Neural cell (in vitro differentiated cells): ENCODE measurements at regions not wholly inside any gene's neighbourhood (a gene's known extent, or its start where the extent isn't known, plus 50 kb on each side); places are given as distances from the start of the nearest gene placed in this dataset.

Experiments used
- H2AFZ ChIP-seq: fragments of 200-600, 300-800 bp; sonication (generic), shearing (Covaris generic); 2 replicates; pipeline ENCODE4 v1.6.0; 2014; ENCODE audit warnings: low read depth, mild to moderate bottlenecking, antibody characterized with exemption, low read length, moderate library complexity
- H3F3A ChIP-seq: fragments of 200-600 bp; shearing (Covaris generic); 2 replicates; pipeline ENCODE4 v1.6.1; 2016; ENCODE audit warnings: mild to moderate bottlenecking, moderate library complexity, mixed read lengths, antibody characterized with exemption, low read length; ENCODE audit not compliant: insufficient read depth, poor library complexity, severe bottlenecking
- H3K27ac ChIP-seq: fragments of 200-600, 300-800 bp; sonication (generic), shearing (Covaris generic); 2 replicates; pipeline ENCODE4 v1.5.1; 2014; ENCODE audit warnings: mild to moderate bottlenecking, low read length, moderate library complexity
- H3K27me3 ChIP-seq: fragments of 300-800, 200-600 bp; sonication (generic), shearing (Covaris generic); 2 replicates; pipeline ENCODE4 v1.6.0; 2014; ENCODE audit warnings: mild to moderate bottlenecking, low read depth, low read length, moderate library complexity; ENCODE audit not compliant: insufficient read depth
- H3K36me3 ChIP-seq: fragments of 300-800, 200-600 bp; sonication (generic), shearing (Covaris generic); 2 replicates; pipeline ENCODE4 v1.5.1; 2014; ENCODE audit warnings: mild to moderate bottlenecking, antibody characterized with exemption, low read length, moderate library complexity; ENCODE audit not compliant: insufficient read depth
- H3K4me2 ChIP-seq: fragments of 300-800, 200-600 bp; sonication (generic), shearing (Covaris generic); 2 replicates; pipeline ENCODE4 v1.6.0; 2014; ENCODE audit warnings: mild to moderate bottlenecking, low read length
- H3K4me3 ChIP-seq: fragments of 300-800, 200-600 bp; sonication (generic), shearing (Covaris generic); 2 replicates; pipeline ENCODE4 v1.5.1; 2014; ENCODE audit warnings: mild to moderate bottlenecking, low read length, moderate library complexity
- H3K79me2 ChIP-seq: fragments of 200-600 bp; shearing (Covaris generic); replicated peaks from 2 replicates; pipeline ENCODE4 v1.6.0; 2014; ENCODE audit warnings: mild to moderate bottlenecking, low read length, moderate library complexity; ENCODE audit not compliant: insufficient read depth
- H3K9ac ChIP-seq: fragments of 300-800, 200-600 bp; sonication (generic), shearing (Covaris generic); 2 replicates; pipeline ENCODE4 v1.6.1; 2016; ENCODE audit warnings: mild to moderate bottlenecking, low read length, mixed read lengths
- H3K9me2 ChIP-seq: fragments of 200-600 bp; shearing (Covaris generic); 2 replicates; pipeline ENCODE4 v1.6.1; 2016; ENCODE audit warnings: mild to moderate bottlenecking, low read length, mixed read lengths; ENCODE audit not compliant: insufficient read depth
- H3K9me3 ChIP-seq: fragments of 200-600, 300-800 bp; sonication (generic), shearing (Covaris generic); 2 replicates; pipeline ENCODE4 v1.6.1; 2016; ENCODE audit warnings: mild to moderate bottlenecking, mixed run types, low read length, moderate library complexity, mixed read lengths
- H4K20me1 ChIP-seq: fragments of 200-600 bp; shearing (Covaris generic); 2 replicates; pipeline ENCODE4 v1.6.1; 2016; ENCODE audit warnings: mild to moderate bottlenecking, mixed run types; ENCODE audit not compliant: insufficient read depth
- CTCF ChIP-seq: fragments of 450-650 bp; IDR thresholded peaks from 2 replicates; pipeline ENCODE4 v1.5.1; 2014; ENCODE audit warnings: antibody characterized with exemption, mild to moderate bottlenecking, moderate library complexity; ENCODE audit not compliant: poor library complexity, severe bottlenecking
- EP300 ChIP-seq: fragments of 450-650 bp; conservative IDR thresholded peaks from 2 replicates; pipeline ENCODE4 v1.6.1; 2014; ENCODE audit warnings: antibody characterized with exemption, mild to moderate bottlenecking, moderate library complexity; ENCODE audit not compliant: poor library complexity, severe bottlenecking
- EZH2 ChIP-seq: fragments of 200-600, 300-800 bp; shearing (Covaris generic), sonication (generic); IDR thresholded peaks from 2 replicates; pipeline ENCODE4 v1.6.1; 2014; ENCODE audit warnings: antibody characterized with exemption, low read length, borderline replicate concordance, mild to moderate bottlenecking; ENCODE audit not compliant: insufficient read depth, poor library complexity, severe bottlenecking
- MXI1 ChIP-seq: fragments of 450-650 bp; conservative IDR thresholded peaks from 2 replicates; pipeline ENCODE4 v1.6.1; 2014; ENCODE audit warnings: antibody characterized with exemption, mild to moderate bottlenecking; ENCODE audit not compliant: poor library complexity, severe bottlenecking
- POLR2AphosphoS5 ChIP-seq: IDR thresholded peaks from 2 replicates; pipeline ENCODE4 v1.6.1; 2012
- RAD21 ChIP-seq: fragments of 450-650 bp; conservative IDR thresholded peaks from 2 replicates; pipeline ENCODE4 v1.6.1; 2014; ENCODE audit warnings: antibody characterized with exemption, mild to moderate bottlenecking, moderate library complexity
- SMC3 ChIP-seq: fragments of 450-650 bp; conservative IDR thresholded peaks from 2 replicates; pipeline ENCODE4 v1.6.1; 2014; ENCODE audit warnings: antibody characterized with exemption, mild to moderate bottlenecking, moderate library complexity; ENCODE audit not compliant: poor library complexity
- TAF1 ChIP-seq: IDR thresholded peaks from 2 replicates; pipeline ENCODE4 v1.6.1; 2012; ENCODE audit warnings: low read depth
- TF ChIP-seq, protein P1 (sequence below): IDR thresholded peaks from 2 replicates; pipeline ENCODE4 v1.6.1; 2012; ENCODE audit warnings: borderline replicate concordance

GRCh38 chr3:40663280-40663679, 138.5 kb downstream of the ZNF621 start:
- Histone ChIP-seq H3K9ac (no peak overlapping the region), H3F3A (no peaks in the 10 kb centered on the region), H3K4me2 (no peak overlapping the region), H3K9me2 (no peaks in the 10 kb centered on the region), H3K27ac (no peak overlapping the region), H3K9me3 (no peaks in the 10 kb centered on the region), H3K79me2 (no peaks in the 10 kb centered on the region), H3K27me3 (no peaks in the 10 kb centered on the region), H4K20me1 (no peaks in the 10 kb centered on the region), H3K4me3 (no peak overlapping the region), H2AFZ (no peak overlapping the region), H3K36me3 (no peaks in the 10 kb centered on the region)
- TF ChIP-seq CTCF, result no peak
- no peak for TF ChIP-seq TAF1
- no peak for TF ChIP-seq SMC3

GRCh38 chr3:40669176-40669575, 144.4 kb downstream of the ZNF621 start:
- Histone ChIP-seq H3K9ac (no peak overlapping the region), H3K36me3 (no peaks in the 10 kb centered on the region), H3K9me2 (no peaks in the 10 kb centered on the region), H3K27ac (no peak overlapping the region), H3K79me2 (no peaks in the 10 kb centered on the region), H4K20me1 (no peaks in the 10 kb centered on the region), H3K27me3 (no peaks in the 10 kb centered on the region), H3K9me3 (no peaks in the 10 kb centered on the region), H3F3A (no peaks in the 10 kb centered on the region), H3K4me2 (no peak overlapping the region), H2AFZ (no peak overlapping the region), H3K4me3 (no peak overlapping the region)
- no peak for TF ChIP-seq EP300
- no peak for TF ChIP-seq MXI1
- TF ChIP-seq EZH2, result no peak
- TF ChIP-seq TAF1, result no peak
- TF ChIP-seq SMC3, result no peak
- no peak for TF ChIP-seq POLR2AphosphoS5
- TF ChIP-seq, protein P1, sequence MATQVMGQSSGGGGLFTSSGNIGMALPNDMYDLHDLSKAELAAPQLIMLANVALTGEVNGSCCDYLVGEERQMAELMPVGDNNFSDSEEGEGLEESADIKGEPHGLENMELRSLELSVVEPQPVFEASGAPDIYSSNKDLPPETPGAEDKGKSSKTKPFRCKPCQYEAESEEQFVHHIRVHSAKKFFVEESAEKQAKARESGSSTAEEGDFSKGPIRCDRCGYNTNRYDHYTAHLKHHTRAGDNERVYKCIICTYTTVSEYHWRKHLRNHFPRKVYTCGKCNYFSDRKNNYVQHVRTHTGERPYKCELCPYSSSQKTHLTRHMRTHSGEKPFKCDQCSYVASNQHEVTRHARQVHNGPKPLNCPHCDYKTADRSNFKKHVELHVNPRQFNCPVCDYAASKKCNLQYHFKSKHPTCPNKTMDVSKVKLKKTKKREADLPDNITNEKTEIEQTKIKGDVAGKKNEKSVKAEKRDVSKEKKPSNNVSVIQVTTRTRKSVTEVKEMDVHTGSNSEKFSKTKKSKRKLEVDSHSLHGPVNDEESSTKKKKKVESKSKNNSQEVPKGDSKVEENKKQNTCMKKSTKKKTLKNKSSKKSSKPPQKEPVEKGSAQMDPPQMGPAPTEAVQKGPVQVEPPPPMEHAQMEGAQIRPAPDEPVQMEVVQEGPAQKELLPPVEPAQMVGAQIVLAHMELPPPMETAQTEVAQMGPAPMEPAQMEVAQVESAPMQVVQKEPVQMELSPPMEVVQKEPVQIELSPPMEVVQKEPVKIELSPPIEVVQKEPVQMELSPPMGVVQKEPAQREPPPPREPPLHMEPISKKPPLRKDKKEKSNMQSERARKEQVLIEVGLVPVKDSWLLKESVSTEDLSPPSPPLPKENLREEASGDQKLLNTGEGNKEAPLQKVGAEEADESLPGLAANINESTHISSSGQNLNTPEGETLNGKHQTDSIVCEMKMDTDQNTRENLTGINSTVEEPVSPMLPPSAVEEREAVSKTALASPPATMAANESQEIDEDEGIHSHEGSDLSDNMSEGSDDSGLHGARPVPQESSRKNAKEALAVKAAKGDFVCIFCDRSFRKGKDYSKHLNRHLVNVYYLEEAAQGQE, result no peak
- TF ChIP-seq RAD21, result no peak
- no peak for TF ChIP-seq CTCF
